HEK293 (cell line): ENCODE measurements at regions not wholly inside any gene's neighbourhood (a gene's known extent, or its start where the extent isn't known, plus 50 kb on each side); places are given as distances from the start of the nearest gene placed in this dataset.

Experiments
- BCL6B ChIP-seq: fragments of 450-650 bp; formaldehyde crosslinking; IDR thresholded peaks from 2 replicates; pipeline ENCODE4 v1.5.1; 2017; ENCODE audit warnings: missing biosample characterization, missing genetic modification characterization
- FEZF1 ChIP-seq: fragments of 450-650 bp; formaldehyde crosslinking; IDR thresholded peaks from 2 replicates; pipeline ENCODE4 v1.5.1; 2016; ENCODE audit warnings: missing biosample characterization, missing genetic modification characterization
- OSR2 ChIP-seq: fragments of 450-650 bp; formaldehyde crosslinking; IDR thresholded peaks from 2 replicates; pipeline ENCODE4 v1.5.1; 2016; ENCODE audit warnings: missing biosample characterization, missing genetic modification characterization
- OVOL3 ChIP-seq: fragments of 450-650 bp; formaldehyde crosslinking; IDR thresholded peaks from 2 replicates; pipeline ENCODE4 v1.5.1; 2016; ENCODE audit warnings: missing biosample characterization, missing genetic modification characterization
- PATZ1 ChIP-seq: fragments of 450-650 bp; formaldehyde crosslinking; IDR thresholded peaks from 2 replicates; pipeline ENCODE4 v1.5.1; 2016; ENCODE audit warnings: missing biosample characterization, missing genetic modification characterization
- SP2 ChIP-seq: fragments of 450-650 bp; formaldehyde crosslinking; IDR thresholded peaks from 2 replicates; pipeline ENCODE4 v1.5.1; 2016; ENCODE audit warnings: missing biosample characterization, missing genetic modification characterization
- SP3 ChIP-seq: fragments of 450-650 bp; formaldehyde crosslinking; IDR thresholded peaks from 2 replicates; pipeline ENCODE4 v1.5.1; 2016; ENCODE audit warnings: missing biosample characterization, missing genetic modification characterization
- SP7 ChIP-seq: fragments of 450-650 bp; formaldehyde crosslinking; IDR thresholded peaks from 2 replicates; pipeline ENCODE4 v1.5.1; 2016; ENCODE audit warnings: missing biosample characterization, missing genetic modification characterization
- TCF7L2 ChIP-seq: IDR thresholded peaks from 2 replicates; pipeline ENCODE4 v1.6.1; 2011; ENCODE audit warnings: low read depth, mild to moderate bottlenecking, inconsistent platforms, low read length, moderate library complexity, borderline replicate concordance
- TRIM28 ChIP-seq: IDR thresholded peaks from 2 replicates; pipeline ENCODE4 v1.6.1; 2011; ENCODE audit warnings: low read length, control low read depth, borderline replicate concordance
- ZBTB17 ChIP-seq: fragments of 450-650 bp; formaldehyde crosslinking; IDR thresholded peaks from 2 replicates; pipeline ENCODE4 v1.5.1; 2016; ENCODE audit warnings: missing biosample characterization, missing genetic modification characterization
- ZEB2 ChIP-seq: fragments of 450-650 bp; formaldehyde crosslinking; IDR thresholded peaks from 2 replicates; pipeline ENCODE4 v1.5.1; 2016; ENCODE audit warnings: missing biosample characterization, missing genetic modification characterization
- ZNF112 ChIP-seq: fragments of 450-650 bp; formaldehyde crosslinking; IDR thresholded peaks from 2 replicates; pipeline ENCODE4 v1.5.0; 2017; ENCODE audit warnings: missing biosample characterization, missing genetic modification characterization
- ZNF146 ChIP-seq: fragments of 450-650 bp; formaldehyde crosslinking; IDR thresholded peaks from 2 replicates; pipeline ENCODE4 v1.5.1; 2016; ENCODE audit warnings: missing biosample characterization, missing genetic modification characterization
- ZNF223 ChIP-seq: fragments of 450-650 bp; formaldehyde crosslinking; IDR thresholded peaks from 2 replicates; pipeline ENCODE4 v1.5.1; 2016; ENCODE audit warnings: missing biosample characterization, missing genetic modification characterization
- ZNF292 ChIP-seq: fragments of 450-650 bp; formaldehyde crosslinking; IDR thresholded peaks from 2 replicates; pipeline ENCODE4 v1.5.1; 2016; ENCODE audit warnings: low read depth, missing biosample characterization, missing genetic modification characterization, borderline replicate concordance
- ZNF324 ChIP-seq: fragments of 450-650 bp; formaldehyde crosslinking; IDR thresholded peaks from 2 replicates; pipeline ENCODE4 v1.5.1; 2016; ENCODE audit warnings: missing biosample characterization, missing genetic modification characterization
- ZNF335 ChIP-seq: fragments of 450-650 bp; formaldehyde crosslinking; conservative IDR thresholded peaks from 2 replicates; pipeline ENCODE4 v1.5.1; 2016; ENCODE audit warnings: missing biosample characterization, missing genetic modification characterization
- ZNF366 ChIP-seq: fragments of 450-650 bp; formaldehyde crosslinking; conservative IDR thresholded peaks from 2 replicates; pipeline ENCODE4 v1.5.1; 2016; ENCODE audit warnings: missing biosample characterization, missing genetic modification characterization
- ZNF488 ChIP-seq: fragments of 450-650 bp; formaldehyde crosslinking; IDR thresholded peaks from 2 replicates; pipeline ENCODE4 v1.5.1; 2016; ENCODE audit warnings: missing biosample characterization, missing genetic modification characterization
- ZNF530 ChIP-seq: fragments of 450-650 bp; formaldehyde crosslinking; IDR thresholded peaks from 2 replicates; pipeline ENCODE4 v1.5.1; 2016; ENCODE audit warnings: low read depth, missing biosample characterization, missing genetic modification characterization
- ZNF558 ChIP-seq: fragments of 450-650 bp; formaldehyde crosslinking; IDR thresholded peaks from 2 replicates; pipeline ENCODE4 v1.5.1; 2016; ENCODE audit warnings: missing biosample characterization, missing genetic modification characterization
- ZNF747 ChIP-seq: fragments of 450-650 bp; formaldehyde crosslinking; IDR thresholded peaks from 2 replicates; pipeline ENCODE4 v1.5.1; 2016; ENCODE audit warnings: missing biosample characterization, missing genetic modification characterization
- ZNF768 ChIP-seq: fragments of 450-650 bp; formaldehyde crosslinking; IDR thresholded peaks from 2 replicates; pipeline ENCODE4 v1.5.1; 2018; ENCODE audit warnings: missing biosample characterization, mild to moderate bottlenecking, missing genetic modification characterization
- ZNF785 ChIP-seq: fragments of 450-650 bp; formaldehyde crosslinking; IDR thresholded peaks from 2 replicates; pipeline ENCODE4 v1.5.1; 2016; ENCODE audit warnings: missing biosample characterization, missing genetic modification characterization
- ZNF837 ChIP-seq: fragments of 450-650 bp; formaldehyde crosslinking; IDR thresholded peaks from 2 replicates; pipeline ENCODE4 v1.5.1; 2016; ENCODE audit warnings: missing biosample characterization, missing genetic modification characterization
- ZXDB ChIP-seq: fragments of 450-650 bp; formaldehyde crosslinking; IDR thresholded peaks from 2 replicates; pipeline ENCODE4 v1.5.1; 2016; ENCODE audit warnings: missing biosample characterization, missing genetic modification characterization
- TF ChIP-seq, protein P1 (sequence below): fragments of 450-650 bp; formaldehyde crosslinking; IDR thresholded peaks from 2 replicates; pipeline ENCODE4 v1.5.1; 2016; ENCODE audit warnings: missing biosample characterization, missing genetic modification characterization
- TF ChIP-seq, protein P2 (sequence below): fragments of 450-650 bp; formaldehyde crosslinking; IDR thresholded peaks from 2 replicates; pipeline ENCODE4 v1.5.1; 2017; ENCODE audit warnings: missing biosample characterization, missing genetic modification characterization
- TF ChIP-seq, protein P3 (sequence below): fragments of 450-650 bp; formaldehyde crosslinking; IDR thresholded peaks from 2 replicates; pipeline ENCODE4 v1.5.0; 2017; ENCODE audit warnings: missing biosample characterization, missing genetic modification characterization, borderline replicate concordance
- TF ChIP-seq, protein P4 (sequence below): fragments of 450-650 bp; IDR thresholded peaks from 2 replicates; pipeline ENCODE4 v1.5.1; 2018; ENCODE audit warnings: missing biosample characterization, mild to moderate bottlenecking, missing genetic modification characterization

DNA sequence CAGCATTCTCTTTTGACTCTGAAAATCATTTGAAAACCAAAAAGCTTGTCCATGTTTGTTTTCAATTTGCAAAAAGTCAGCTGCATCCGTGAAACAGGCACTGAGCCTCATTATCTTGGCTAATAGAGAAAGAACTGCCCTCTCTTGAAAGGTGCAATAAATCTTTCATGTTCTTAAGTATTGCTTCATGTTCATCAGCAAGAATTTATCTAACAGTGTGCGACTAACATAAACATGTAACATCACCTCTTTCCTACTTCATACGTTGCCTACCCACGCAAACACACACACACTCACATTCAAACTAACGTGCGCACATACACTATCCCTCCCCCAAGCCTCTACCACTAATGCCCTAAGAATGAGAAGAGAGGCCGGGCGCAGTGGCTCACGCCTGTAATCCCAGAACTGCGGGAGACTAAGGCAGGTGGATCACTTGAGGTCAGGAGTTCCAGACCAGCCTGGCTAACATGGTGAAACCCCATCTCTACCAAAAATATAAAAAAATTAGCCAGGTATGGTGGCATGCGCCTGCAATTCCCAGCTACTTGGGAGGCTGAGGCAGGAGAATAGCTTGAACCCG, 629.7 kb upstream of the ZNF608 start (continued):
- TF ChIP-seq, protein P1, sequence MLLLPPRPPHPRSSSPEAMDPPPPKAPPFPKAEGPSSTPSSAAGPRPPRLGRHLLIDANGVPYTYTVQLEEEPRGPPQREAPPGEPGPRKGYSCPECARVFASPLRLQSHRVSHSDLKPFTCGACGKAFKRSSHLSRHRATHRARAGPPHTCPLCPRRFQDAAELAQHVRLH (tag by site-specific recombination): 0 out of 2 replicates have a peak, but pooled peaks have one; percentile 50
- peak; percentile 83 for TF ChIP-seq BCL6B (tag by site-specific recombination)
- TF ChIP-seq ZNF292: no peak
- peak; percentile 60; the same call in 1 of the 2 replicates for TF ChIP-seq TCF7L2
- TF ChIP-seq ZNF366: peak; percentile 80
- TF ChIP-seq, protein P2, sequence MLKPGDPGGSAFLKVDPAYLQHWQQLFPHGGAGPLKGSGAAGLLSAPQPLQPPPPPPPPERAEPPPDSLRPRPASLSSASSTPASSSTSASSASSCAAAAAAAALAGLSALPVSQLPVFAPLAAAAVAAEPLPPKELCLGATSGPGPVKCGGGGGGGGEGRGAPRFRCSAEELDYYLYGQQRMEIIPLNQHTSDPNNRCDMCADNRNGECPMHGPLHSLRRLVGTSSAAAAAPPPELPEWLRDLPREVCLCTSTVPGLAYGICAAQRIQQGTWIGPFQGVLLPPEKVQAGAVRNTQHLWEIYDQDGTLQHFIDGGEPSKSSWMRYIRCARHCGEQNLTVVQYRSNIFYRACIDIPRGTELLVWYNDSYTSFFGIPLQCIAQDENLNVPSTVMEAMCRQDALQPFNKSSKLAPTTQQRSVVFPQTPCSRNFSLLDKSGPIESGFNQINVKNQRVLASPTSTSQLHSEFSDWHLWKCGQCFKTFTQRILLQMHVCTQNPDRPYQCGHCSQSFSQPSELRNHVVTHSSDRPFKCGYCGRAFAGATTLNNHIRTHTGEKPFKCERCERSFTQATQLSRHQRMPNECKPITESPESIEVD: peak; percentile 84
- TF ChIP-seq OVOL3 (tag by site-specific recombination): no peak
- no peak for TF ChIP-seq SP3
- no peak for TF ChIP-seq ZNF223
- peak; percentile 83 for TF ChIP-seq OSR2 (tag by site-specific recombination)
- no peak for TF ChIP-seq ZNF530 (tag by site-specific recombination)
- no peak for TF ChIP-seq ZNF146 (tag by site-specific recombination)
- TF ChIP-seq ZNF785 (tag by site-specific recombination): no peak
- peak; percentile 21; the same call in 1 of the 2 replicates for TF ChIP-seq SP2 (tag by site-specific recombination)
- TF ChIP-seq ZNF324: 0 out of 2 replicates have a peak, but pooled peaks have one; percentile 45
- TF ChIP-seq FEZF1 (tag by site-specific recombination): peak; percentile 73
- no peak for TF ChIP-seq ZNF488 (tag by site-specific recombination)
- peak; percentile 58; the same call in 1 of the 2 replicates for TF ChIP-seq ZEB2 (tag by site-specific recombination)
- no peak for TF ChIP-seq ZNF768 (tag by site-specific recombination)
- 0 out of 2 replicates have a peak, but pooled peaks have one; percentile 22 for TF ChIP-seq ZNF335 (tag by site-specific recombination)
- TF ChIP-seq ZNF558 (tag by site-specific recombination): no peak
- TF ChIP-seq ZNF837: no peak
- peak; percentile 36; the same call in 1 of the 2 replicates for TF ChIP-seq ZBTB17 (tag by site-specific recombination)
- TF ChIP-seq SP7 (tag by site-specific recombination): peak; percentile 87
- TF ChIP-seq ZXDB (tag by site-specific recombination): 0 out of 2 replicates have a peak, but pooled peaks have one; percentile 24
- no peak for TF ChIP-seq ZNF747
- TF ChIP-seq, protein P3, sequence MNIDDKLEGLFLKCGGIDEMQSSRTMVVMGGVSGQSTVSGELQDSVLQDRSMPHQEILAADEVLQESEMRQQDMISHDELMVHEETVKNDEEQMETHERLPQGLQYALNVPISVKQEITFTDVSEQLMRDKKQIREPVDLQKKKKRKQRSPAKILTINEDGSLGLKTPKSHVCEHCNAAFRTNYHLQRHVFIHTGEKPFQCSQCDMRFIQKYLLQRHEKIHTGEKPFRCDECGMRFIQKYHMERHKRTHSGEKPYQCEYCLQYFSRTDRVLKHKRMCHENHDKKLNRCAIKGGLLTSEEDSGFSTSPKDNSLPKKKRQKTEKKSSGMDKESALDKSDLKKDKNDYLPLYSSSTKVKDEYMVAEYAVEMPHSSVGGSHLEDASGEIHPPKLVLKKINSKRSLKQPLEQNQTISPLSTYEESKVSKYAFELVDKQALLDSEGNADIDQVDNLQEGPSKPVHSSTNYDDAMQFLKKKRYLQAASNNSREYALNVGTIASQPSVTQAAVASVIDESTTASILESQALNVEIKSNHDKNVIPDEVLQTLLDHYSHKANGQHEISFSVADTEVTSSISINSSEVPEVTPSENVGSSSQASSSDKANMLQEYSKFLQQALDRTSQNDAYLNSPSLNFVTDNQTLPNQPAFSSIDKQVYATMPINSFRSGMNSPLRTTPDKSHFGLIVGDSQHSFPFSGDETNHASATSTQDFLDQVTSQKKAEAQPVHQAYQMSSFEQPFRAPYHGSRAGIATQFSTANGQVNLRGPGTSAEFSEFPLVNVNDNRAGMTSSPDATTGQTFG (tag by site-specific recombination): no peak
- TF ChIP-seq TRIM28: 0 out of 2 replicates have a peak, but pooled peaks have one; percentile 56
- 0 out of 2 replicates have a peak, but pooled peaks have one; percentile 35 for TF ChIP-seq PATZ1 (tag by site-specific recombination)
- TF ChIP-seq ZNF112 (tag by site-specific recombination): no peak
- TF ChIP-seq, protein P4, sequence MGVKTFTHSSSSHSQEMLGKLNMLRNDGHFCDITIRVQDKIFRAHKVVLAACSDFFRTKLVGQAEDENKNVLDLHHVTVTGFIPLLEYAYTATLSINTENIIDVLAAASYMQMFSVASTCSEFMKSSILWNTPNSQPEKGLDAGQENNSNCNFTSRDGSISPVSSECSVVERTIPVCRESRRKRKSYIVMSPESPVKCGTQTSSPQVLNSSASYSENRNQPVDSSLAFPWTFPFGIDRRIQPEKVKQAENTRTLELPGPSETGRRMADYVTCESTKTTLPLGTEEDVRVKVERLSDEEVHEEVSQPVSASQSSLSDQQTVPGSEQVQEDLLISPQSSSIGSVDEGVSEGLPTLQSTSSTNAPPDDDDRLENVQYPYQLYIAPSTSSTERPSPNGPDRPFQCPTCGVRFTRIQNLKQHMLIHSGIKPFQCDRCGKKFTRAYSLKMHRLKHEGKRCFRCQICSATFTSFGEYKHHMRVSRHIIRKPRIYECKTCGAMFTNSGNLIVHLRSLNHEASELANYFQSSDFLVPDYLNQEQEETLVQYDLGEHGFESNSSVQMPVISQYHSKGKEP (tag by site-specific recombination): 0 out of 2 replicates have a peak, but pooled peaks have one; percentile 27
